ENCODE measurements at regions not wholly inside any gene's neighbourhood (a gene's known extent, or its start where the extent isn't known, plus 50 kb on each side); places are given as distances from the start of the nearest gene placed in this dataset.

GRCh38 chr3:14590569-14590968, 50.4 kb upstream of the GRIP2 start:
- no peak for DNase-seq

DNA sequence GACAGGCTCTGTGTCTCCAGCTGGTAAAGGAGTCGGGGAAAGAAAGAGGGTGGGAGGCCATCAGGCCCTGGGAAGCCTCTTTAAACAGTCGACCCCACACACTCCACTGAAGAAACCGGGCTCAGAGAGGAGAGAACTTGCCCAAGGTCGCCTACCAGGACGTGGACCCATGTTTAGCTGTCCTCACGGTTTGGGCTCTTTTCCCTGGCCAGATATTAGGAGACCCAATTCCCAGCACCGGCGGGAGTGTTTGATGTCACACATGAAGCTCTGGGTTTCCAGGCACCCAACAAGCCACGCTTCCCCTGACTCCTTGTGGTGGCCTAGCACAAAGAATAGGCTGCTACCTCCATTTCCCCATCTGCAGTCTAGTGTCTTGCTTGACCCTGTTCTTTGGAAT, 52.2 kb upstream of the GRIP2 start:
- no peak for DNase-seq

DNA sequence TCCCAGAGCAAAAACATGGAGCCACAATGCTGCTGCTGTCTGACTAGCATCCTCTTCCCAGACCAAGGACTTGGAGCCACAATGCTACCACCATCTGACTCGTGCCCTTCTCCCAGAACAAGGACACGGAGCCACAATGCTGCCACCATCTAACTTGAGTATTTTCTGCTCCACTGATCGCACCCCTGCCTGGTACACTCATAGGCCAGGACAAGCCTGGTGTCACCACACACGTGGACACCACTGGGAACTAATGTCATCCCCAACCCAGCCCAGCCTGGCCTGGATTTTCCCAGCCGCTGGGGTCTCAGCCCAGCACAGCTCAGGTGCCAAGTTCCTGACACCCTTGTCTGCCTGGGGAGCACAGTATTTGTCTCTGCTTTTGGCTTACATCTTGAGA, 52.7 kb upstream of the GRIP2 start:
- no peak for DNase-seq

- DNase-seq: no peak
Measured at GRCh38 chr3:14594234-14594633, 54.1 kb upstream of the GRIP2 start.

DNA sequence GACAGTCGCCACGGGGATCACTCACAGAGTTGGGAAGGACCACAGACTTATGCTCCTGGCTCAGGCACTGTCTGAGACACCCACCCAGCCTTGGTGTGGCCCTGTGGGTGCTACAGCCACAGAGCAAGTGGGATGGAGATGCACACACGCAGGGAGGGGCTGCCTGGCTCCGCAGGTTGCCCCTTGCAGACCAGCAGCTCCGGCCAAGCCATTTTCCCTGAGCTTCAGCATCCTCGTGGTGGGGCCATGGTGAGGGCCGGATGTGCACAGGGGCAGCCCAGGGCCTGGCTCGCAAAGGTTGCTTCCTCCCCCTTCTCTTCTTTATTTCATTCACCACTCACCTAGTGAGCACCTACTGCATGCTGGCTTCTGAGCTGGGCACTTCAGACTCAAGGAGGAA, 55.4 kb upstream of the GRIP2 start:
- DNase-seq: no peak

DNA sequence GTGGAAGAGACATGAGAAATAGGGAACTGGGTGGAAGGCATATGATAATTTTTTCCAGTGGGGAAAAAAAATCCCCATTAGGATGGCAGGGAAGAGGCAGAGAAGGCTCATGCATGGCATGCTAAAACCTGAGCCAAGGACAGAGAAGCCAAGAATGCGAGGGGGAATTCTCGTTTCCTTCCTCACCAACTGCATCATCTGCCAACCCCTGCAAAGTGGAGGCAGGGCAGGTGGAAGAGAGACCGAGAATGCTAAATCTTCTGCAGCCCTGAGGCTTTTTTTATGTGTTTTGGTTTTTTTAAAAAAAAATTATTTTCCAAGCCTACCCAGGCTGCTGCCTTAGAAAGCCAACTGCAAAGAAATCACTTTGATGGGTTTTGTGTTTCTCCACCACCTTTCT, 54.3 kb upstream of the CCDC174 start:
- no peak for DNase-seq

GRCh38 chr3:14598143-14598569, 53.4 kb upstream of the CCDC174 start:
- DNase-seq: peak in 1 of 2 donors; percentile 39

DNA sequence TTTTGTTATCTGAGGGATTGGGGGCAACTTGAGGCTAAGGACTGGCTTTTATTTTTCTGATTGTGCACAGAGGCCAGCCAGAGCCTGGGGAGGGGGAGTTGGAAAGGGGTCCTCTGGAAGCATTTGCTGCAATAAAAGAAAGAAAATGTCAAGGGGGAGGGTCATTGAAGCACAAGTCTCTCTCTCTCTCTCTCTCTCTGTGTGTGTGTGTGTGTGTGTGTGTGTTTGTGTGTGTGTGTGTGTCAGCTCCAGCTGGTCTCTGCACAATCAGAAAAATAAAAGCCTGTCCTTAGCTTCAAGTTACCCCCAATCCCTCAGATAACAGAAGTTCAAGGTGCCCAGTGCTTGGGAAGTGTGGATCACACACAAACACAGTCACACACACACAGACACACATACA, 52.1 kb upstream of the CCDC174 start:
- no peak for DNase-seq

- DNase-seq: no peak
Measured at GRCh38 chr3:14600075-14600474, 51.5 kb upstream of the CCDC174 start.

GRCh38 chr3:14600856-14601610, 50.5 kb upstream of the CCDC174 start:
- no peak for DNase-seq

DNA sequence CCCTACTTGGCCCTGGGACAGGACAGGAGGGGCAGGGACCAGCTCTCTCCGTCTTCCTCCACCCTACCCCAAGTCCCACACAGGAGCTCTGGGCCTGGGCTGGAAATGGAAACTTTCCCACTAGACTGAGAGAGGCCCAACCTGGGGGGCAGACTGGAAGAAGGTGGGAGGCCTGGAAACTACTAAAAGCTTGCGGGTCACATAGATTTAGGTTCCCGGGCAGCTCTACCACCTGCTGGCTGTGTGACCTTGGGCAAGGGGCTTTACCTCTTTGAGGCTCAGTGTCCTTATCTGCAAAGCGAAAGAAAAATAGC, 49.9 kb upstream of the CCDC174 start:
- DNase-seq: no peak
